ENCODE measurements at regions not wholly inside any gene's neighbourhood (a gene's known extent, or its start where the extent isn't known, plus 50 kb on each side); places are given as distances from the start of the nearest gene placed in this dataset.

DNA sequence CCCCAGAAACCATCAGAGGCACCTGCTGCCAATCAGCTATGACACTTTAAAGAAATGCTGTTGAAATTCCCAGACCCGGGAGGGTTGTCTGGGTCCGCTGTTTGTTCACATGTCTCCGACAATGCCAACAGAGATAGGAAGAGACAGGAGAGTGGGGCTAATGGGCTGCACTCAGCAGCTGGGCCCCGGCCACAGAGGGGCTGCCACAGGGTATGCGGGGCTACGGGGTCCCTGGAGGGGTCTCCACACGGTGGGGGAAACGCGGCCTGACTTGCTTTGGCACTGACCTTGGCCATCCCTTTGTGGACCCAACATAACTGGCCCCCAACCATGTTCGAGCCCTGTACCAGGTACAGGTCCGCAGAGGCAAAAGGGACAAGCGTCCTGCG, 121.0 kb upstream of the PPP1R26 start:
- ChIA-PET CTCF (no interaction called here), POLR2A (no interaction called here)
- Histone ChIP-seq H3K79me2 (ENCODE audit: control insufficient read depth, insufficient read depth, low read length) (no peaks in the 10 kb centered on the region), H3K27me3 (replicated peaks in 1 of 4; ENCODE audit: control extremely low read depth in 1 of 4, control insufficient read depth in 3 of 4, insufficient read depth in 4 of 4, low read length in 3 of 4) (no peaks in the 10 kb centered on the region), H3K9me3 (ENCODE audit: control extremely low read depth in 1 of 3, control insufficient read depth in 2 of 3, insufficient read depth in 1 of 3, low read length in 2 of 3) (peaks cover 0 to 8% (median 0%) of the 10 kb centered on the region in 3 donors), H3K4me3 (ENCODE audit: control extremely low read depth in 1 of 5, extremely low read depth in 1 of 5, insufficient read depth in 1 of 5, low read depth in 2 of 5, low read length in 4 of 5) (no peak overlapping the region), H3K4me1 (ENCODE audit: control insufficient read depth in 2 of 2, insufficient read depth in 2 of 2, low read length in 2 of 2) (no peaks in the 10 kb centered on the region), H3K27ac (ENCODE audit: low read length in 2 of 2) (no peak overlapping the region), H4K20me1 (ENCODE audit: control insufficient read depth, insufficient read depth, low read length, poor library complexity, severe bottlenecking) (no peaks in the 10 kb centered on the region), H3K36me3 (replicated peaks in 1 of 2; ENCODE audit: control extremely low read depth in 1 of 2, control insufficient read depth in 1 of 2, extremely low read depth in 1 of 2, insufficient read depth in 2 of 2, low read length in 1 of 2) (no peaks in the 10 kb centered on the region), H3K9ac (ENCODE audit: low read length) (no peak overlapping the region), H2AFZ (ENCODE audit: insufficient read depth, low read depth, low read length, poor library complexity, severe bottlenecking) (no peak overlapping the region), H3K4me2 (replicated peaks; ENCODE audit: low read depth, low read length, poor library complexity, severe bottlenecking) (no peak overlapping the region)
- ATAC-seq (ENCODE audit: low read depth) (no peak), DNase-seq (no peak)
- Mint-ChIP-seq H3K4me3 (no peak overlapping the region), H3K9me3 (ENCODE audit: insufficient read depth) (peaks cover 3% of the 10 kb centered on the region), H3K4me1 (no peaks in the 10 kb centered on the region), H3K27ac (no peak overlapping the region), H3K27me3 (no peaks in the 10 kb centered on the region)
- intact Hi-C loops (cut with micrococcal nuclease) = no loop called here
- TF ChIP-seq EZH2 (IDR thresholded peaks at IDR 0.05; ENCODE audit: borderline replicate concordance, insufficient read depth, low read depth, low read length, poor library complexity, severe bottlenecking) = no peak
- TF ChIP-seq, protein P1, sequence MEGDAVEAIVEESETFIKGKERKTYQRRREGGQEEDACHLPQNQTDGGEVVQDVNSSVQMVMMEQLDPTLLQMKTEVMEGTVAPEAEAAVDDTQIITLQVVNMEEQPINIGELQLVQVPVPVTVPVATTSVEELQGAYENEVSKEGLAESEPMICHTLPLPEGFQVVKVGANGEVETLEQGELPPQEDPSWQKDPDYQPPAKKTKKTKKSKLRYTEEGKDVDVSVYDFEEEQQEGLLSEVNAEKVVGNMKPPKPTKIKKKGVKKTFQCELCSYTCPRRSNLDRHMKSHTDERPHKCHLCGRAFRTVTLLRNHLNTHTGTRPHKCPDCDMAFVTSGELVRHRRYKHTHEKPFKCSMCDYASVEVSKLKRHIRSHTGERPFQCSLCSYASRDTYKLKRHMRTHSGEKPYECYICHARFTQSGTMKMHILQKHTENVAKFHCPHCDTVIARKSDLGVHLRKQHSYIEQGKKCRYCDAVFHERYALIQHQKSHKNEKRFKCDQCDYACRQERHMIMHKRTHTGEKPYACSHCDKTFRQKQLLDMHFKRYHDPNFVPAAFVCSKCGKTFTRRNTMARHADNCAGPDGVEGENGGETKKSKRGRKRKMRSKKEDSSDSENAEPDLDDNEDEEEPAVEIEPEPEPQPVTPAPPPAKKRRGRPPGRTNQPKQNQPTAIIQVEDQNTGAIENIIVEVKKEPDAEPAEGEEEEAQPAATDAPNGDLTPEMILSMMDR (IDR thresholded peaks at IDR 0.05) = no peak
- WGBS (ENCODE audit: insufficient coverage) = 93% methylated on average over 12 of the region's 13 CpGs

- Mint-ChIP-seq H3K9me3 (ENCODE audit: insufficient read depth) (peaks cover 3% of the 10 kb centered on the region), H3K27me3 (no peaks in the 10 kb centered on the region), H3K4me3 (no peak overlapping the region), H3K27ac (no peak overlapping the region), H3K4me1 (no peaks in the 10 kb centered on the region)
- no peaks in the 10 kb centered on the region for H3K4me1 ChIP-seq (ENCODE audit: control insufficient read depth in 2 of 2, insufficient read depth in 2 of 2, low read length in 2 of 2)
- peaks cover 0 to 12% (median 0%) of the 10 kb centered on the region in 3 donors for H3K9me3 ChIP-seq (ENCODE audit: control extremely low read depth in 1 of 3, control insufficient read depth in 2 of 3, insufficient read depth in 1 of 3, low read length in 2 of 3)
- no peaks in the 10 kb centered on the region for H3K36me3 ChIP-seq (replicated peaks in 1 of 2; ENCODE audit: control extremely low read depth in 1 of 2, control insufficient read depth in 1 of 2, extremely low read depth in 1 of 2, insufficient read depth in 2 of 2, low read length in 1 of 2)
- CTCF ChIA-PET = no interaction called here
- TF ChIP-seq EZH2 (IDR thresholded peaks at IDR 0.05; ENCODE audit: borderline replicate concordance, insufficient read depth, low read depth, low read length, poor library complexity, severe bottlenecking) = no peak
- TF ChIP-seq, protein P1 (IDR thresholded peaks at IDR 0.05) = no peak
- no peak for DNase-seq
- H3K27me3 ChIP-seq (replicated peaks in 1 of 4; ENCODE audit: control extremely low read depth in 1 of 4, control insufficient read depth in 3 of 4, insufficient read depth in 4 of 4, low read length in 3 of 4) = peaks cover 0 to 3% (median 0%) of the 10 kb centered on the region in 4 experiments
- H2AFZ ChIP-seq (ENCODE audit: insufficient read depth, low read depth, low read length, poor library complexity, severe bottlenecking) = no peak overlapping the region
- no peak overlapping the region for H3K27ac ChIP-seq (ENCODE audit: low read length in 2 of 2)
- H3K4me3 ChIP-seq (ENCODE audit: control extremely low read depth in 1 of 5, extremely low read depth in 1 of 5, insufficient read depth in 1 of 5, low read depth in 2 of 5, low read length in 4 of 5) = no peak overlapping the region
- WGBS (ENCODE audit: insufficient coverage) = 85% methylated on average over 4 of the region's 5 CpGs
- H3K4me2 ChIP-seq (replicated peaks; ENCODE audit: low read depth, low read length, poor library complexity, severe bottlenecking) = no peak overlapping the region
- H3K79me2 ChIP-seq (ENCODE audit: control insufficient read depth, insufficient read depth, low read length) = no peaks in the 10 kb centered on the region
- H3K9ac ChIP-seq (ENCODE audit: low read length) = no peak overlapping the region
- ATAC-seq (ENCODE audit: low read depth) = no peak
- intact Hi-C loops (cut with micrococcal nuclease) = no loop called here
- POLR2A ChIA-PET = no interaction called here
- H4K20me1 ChIP-seq (ENCODE audit: control insufficient read depth, insufficient read depth, low read length, poor library complexity, severe bottlenecking) = no peaks in the 10 kb centered on the region
These were observed 119.8 kb upstream of the PPP1R26 start for GRCh38 chr9:135359764-135360163.
